ENCODE measurements at regions not wholly inside any gene's neighbourhood (a gene's known extent, or its start where the extent isn't known, plus 50 kb on each side); places are given as distances from the start of the nearest gene placed in this dataset.

- TF ChIP-seq POLR2AphosphoS5 (IDR thresholded peaks at IDR 0.05; ENCODE audit: borderline replicate concordance, low read depth, low read length) (no peak), EZH2 (IDR thresholded peaks at IDR 0.05) (no peak), FOXP2 (optimal IDR thresholded peaks at IDR 0.05; ENCODE audit: control extremely low read depth, extremely low read length, insufficient read depth) (no peak)
Measured at GRCh38 chr10:29823553-29824080, 188.8 kb upstream of the SVIL start.

Data from SK-N-MC (cell line).